Fibroblast of gingiva (primary cell): ENCODE measurements at regions not wholly inside any gene's neighbourhood (a gene's known extent, or its start where the extent isn't known, plus 50 kb on each side); places are given as distances from the start of the nearest gene placed in this dataset.
"Not testable (repeated sequence)": the region's sequence is repeated elsewhere in the genome, so short reads cannot be mapped to it uniquely, and the experiment has no call there.

Experiments
- DNase-seq: peaks from one replicate; pipeline ENCODE4 v3.0.0-alpha.2; 2011; ENCODE audit warnings: low read depth

GRCh38 chr22:46026899-46027210 is 49.9 kb upstream of the WNT7B start:
- no peak for DNase-seq

- DNase-seq: no peak
These were observed 50.5 kb upstream of the WNT7B start for GRCh38 chr22:46027211-46028105.

GRCh38 chr22:46028106-46028991 is 51.4 kb upstream of the WNT7B start:
- DNase-seq: no peak

- DNase-seq: no peak
These were observed 52.1 kb upstream of the WNT7B start for GRCh38 chr22:46029036-46029435.

GRCh38 chr22:46029574-46030200 is 52.7 kb upstream of the WNT7B start:
- DNase-seq: peak; percentile 31

- DNase-seq: no peak
These were observed 53.4 kb upstream of the WNT7B start for GRCh38 chr22:46030231-46030880.

GRCh38 chr22:46031066-46031465 is 54.1 kb upstream of the WNT7B start:
- DNase-seq: no peak

GRCh38 chr22:46031557-46031956 is 54.6 kb upstream of the WNT7B start:
- no peak for DNase-seq

GRCh38 chr22:46031965-46032851 is 55.2 kb upstream of the WNT7B start:
- no peak for DNase-seq

GRCh38 chr22:46033256-46034200 is 56.6 kb upstream of the WNT7B start:
- peak; percentile 67 for DNase-seq

GRCh38 chr22:46034480-46034879 is 57.5 kb upstream of the WNT7B start:
- not testable (repeated sequence) for DNase-seq

GRCh38 chr22:46035380-46035741 is 58.4 kb upstream of the WNT7B start:
- no peak for DNase-seq

- peak; percentile 99 for DNase-seq
These were observed 59.0 kb upstream of the WNT7B start for GRCh38 chr22:46035742-46036557.

- no peak for DNase-seq
These were observed 59.8 kb upstream of the WNT7B start for GRCh38 chr22:46036558-46037408.

- DNase-seq: no peak
These were observed 61.2 kb upstream of the WNT7B start for GRCh38 chr22:46038174-46038487.

- no peak for DNase-seq
These were observed 61.8 kb upstream of the WNT7B start for GRCh38 chr22:46038516-46039430.

- no peak for DNase-seq
These were observed 62.6 kb upstream of the WNT7B start for GRCh38 chr22:46039535-46039934.
